ENCODE measurements at regions not wholly inside any gene's neighbourhood (a gene's known extent, or its start where the extent isn't known, plus 50 kb on each side); places are given as distances from the start of the nearest gene placed in this dataset.

- no peak for TF ChIP-seq POLR2A (IDR thresholded peaks at IDR 0.05)
- TF ChIP-seq CTCF (IDR thresholded peaks at IDR 0.05), result no peak
Measured at GRCh38 chr11:111077530-111078322, 167.8 kb upstream of the POU2AF2 start.

Data from uterus (tissue), 2 donors.